ENCODE measurements at regions not wholly inside any gene's neighbourhood (a gene's known extent, or its start where the extent isn't known, plus 50 kb on each side); places are given as distances from the start of the nearest gene placed in this dataset.

- 90 to 93% methylated on average over 9 of the region's 9 CpGs for WGBS, 2 donors
- Histone ChIP-seq H3K4me3 (replicated peaks in 1 of 3) (no peak overlapping the region), H3K36me3 (no peaks in the 10 kb centered on the region), H3K9me3 (no peaks in the 10 kb centered on the region), H3K27me3 (no peaks in the 10 kb centered on the region), H3K27ac (no peak overlapping the region), H3K4me1 (no peaks in the 10 kb centered on the region)
- TF ChIP-seq POLR2A (IDR thresholded peaks at IDR 0.05) (no peak), CTCF (IDR thresholded peaks at IDR 0.05) (no peak)
- DNase-seq: no peak
- intact Hi-C loops (cut with DNase I): no loop called here
Measured at GRCh38 chr6:92361990-92362389, 1057.4 kb downstream of the EPHA7 start.

- Histone ChIP-seq H3K4me3 (replicated peaks in 1 of 3) (no peak overlapping the region), H3K9me3 (no peaks in the 10 kb centered on the region), H3K27ac (no peak overlapping the region), H3K4me1 (no peaks in the 10 kb centered on the region), H3K27me3 (no peaks in the 10 kb centered on the region), H3K36me3 (no peaks in the 10 kb centered on the region)
- no peak for DNase-seq
- WGBS, 2 donors: 85 to 94% methylated on average over 2 of the region's 2 CpGs
- TF ChIP-seq POLR2A (IDR thresholded peaks at IDR 0.05) (no peak), CTCF (IDR thresholded peaks at IDR 0.05) (no peak)
- intact Hi-C loops (cut with DNase I): no loop called here
Measured at GRCh38 chr6:92354270-92354829, 1065.0 kb downstream of the EPHA7 start.

- Histone ChIP-seq H3K36me3 (no peaks in the 10 kb centered on the region), H3K4me1 (no peaks in the 10 kb centered on the region), H3K27ac (no peak overlapping the region), H3K9me3 (no peaks in the 10 kb centered on the region), H3K4me3 (replicated peaks in 1 of 3) (no peak overlapping the region), H3K27me3 (no peaks in the 10 kb centered on the region)
- intact Hi-C loops (cut with DNase I): no loop called here
- no peak for DNase-seq
- TF ChIP-seq CTCF (IDR thresholded peaks at IDR 0.05) (no peak), POLR2A (IDR thresholded peaks at IDR 0.05) (no peak)
- WGBS, 2 donors: 83 to 87% methylated on average over 2 of the region's 2 CpGs
Measured at GRCh38 chr6:92352130-92352529, 1067.2 kb downstream of the EPHA7 start.

- no peak overlapping the region for H3K27ac ChIP-seq
- no peaks in the 10 kb centered on the region for H3K36me3 ChIP-seq
- no peak for TF ChIP-seq CTCF (IDR thresholded peaks at IDR 0.05)
- TF ChIP-seq POLR2A (IDR thresholded peaks at IDR 0.05): no peak
- H3K4me1 ChIP-seq: no peaks in the 10 kb centered on the region
- no peak for DNase-seq
- no peaks in the 10 kb centered on the region for H3K9me3 ChIP-seq
- H3K4me3 ChIP-seq (replicated peaks in 1 of 3): no peak overlapping the region
- WGBS, 2 donors: 90 to 93% methylated on average over 3 of the region's 3 CpGs
- H3K27me3 ChIP-seq: no peaks in the 10 kb centered on the region
- intact Hi-C loops (cut with DNase I): no loop called here
Measured at GRCh38 chr6:92341201-92341600, 1078.2 kb downstream of the EPHA7 start.

GRCh38 chr6:92339936-92340640 is 1079.3 kb downstream of the EPHA7 start:
- 69 to 71% methylated on average over 4 of the region's 4 CpGs for WGBS, 2 donors
- TF ChIP-seq CTCF (IDR thresholded peaks at IDR 0.05) (no peak), POLR2A (IDR thresholded peaks at IDR 0.05) (no peak)

More at GRCh38 chr6:92339936-92340640, 1079.3 kb downstream of the EPHA7 start:
- no peaks in the 10 kb centered on the region for H3K36me3 ChIP-seq
- no peak overlapping the region for H3K27ac ChIP-seq
- H3K9me3 ChIP-seq: no peaks in the 10 kb centered on the region
- H3K4me3 ChIP-seq (replicated peaks in 1 of 3): no peak overlapping the region
- intact Hi-C loops (cut with DNase I): no loop called here
- no peaks in the 10 kb centered on the region for H3K4me1 ChIP-seq
- no peaks in the 10 kb centered on the region for H3K27me3 ChIP-seq
- DNase-seq: no peak

Measured in thyroid gland (tissue), 4 donors.